KOPT-K1 (cell line): ENCODE measurements at regions not wholly inside any gene's neighbourhood (a gene's known extent, or its start where the extent isn't known, plus 50 kb on each side); places are given as distances from the start of the nearest gene placed in this dataset.

Experiments used
- H3K27ac ChIP-seq: fragments of 200-600 bp; sonication (generic); 2 replicates; pipeline ENCODE4 v1.5.1; 2016; ENCODE audit warnings: antibody characterized with exemption, mild to moderate bottlenecking, low read depth, low read length; ENCODE audit not compliant: poor library complexity, severe bottlenecking
- H3K36me3 ChIP-seq: fragments of 200-600 bp; sonication (generic); 2 replicates; pipeline ENCODE4 v1.5.1; 2017; ENCODE audit warnings: antibody characterized with exemption, mild to moderate bottlenecking, low read length, moderate library complexity; ENCODE audit not compliant: insufficient read depth
- H3K9me3 ChIP-seq: fragments of 200-600 bp; sonication (generic); 2 replicates; pipeline ENCODE4 v1.5.1; 2017; ENCODE audit warnings: antibody characterized with exemption, low read length, mild to moderate bottlenecking; ENCODE audit not compliant: insufficient read depth, poor library complexity, severe bottlenecking

DNA sequence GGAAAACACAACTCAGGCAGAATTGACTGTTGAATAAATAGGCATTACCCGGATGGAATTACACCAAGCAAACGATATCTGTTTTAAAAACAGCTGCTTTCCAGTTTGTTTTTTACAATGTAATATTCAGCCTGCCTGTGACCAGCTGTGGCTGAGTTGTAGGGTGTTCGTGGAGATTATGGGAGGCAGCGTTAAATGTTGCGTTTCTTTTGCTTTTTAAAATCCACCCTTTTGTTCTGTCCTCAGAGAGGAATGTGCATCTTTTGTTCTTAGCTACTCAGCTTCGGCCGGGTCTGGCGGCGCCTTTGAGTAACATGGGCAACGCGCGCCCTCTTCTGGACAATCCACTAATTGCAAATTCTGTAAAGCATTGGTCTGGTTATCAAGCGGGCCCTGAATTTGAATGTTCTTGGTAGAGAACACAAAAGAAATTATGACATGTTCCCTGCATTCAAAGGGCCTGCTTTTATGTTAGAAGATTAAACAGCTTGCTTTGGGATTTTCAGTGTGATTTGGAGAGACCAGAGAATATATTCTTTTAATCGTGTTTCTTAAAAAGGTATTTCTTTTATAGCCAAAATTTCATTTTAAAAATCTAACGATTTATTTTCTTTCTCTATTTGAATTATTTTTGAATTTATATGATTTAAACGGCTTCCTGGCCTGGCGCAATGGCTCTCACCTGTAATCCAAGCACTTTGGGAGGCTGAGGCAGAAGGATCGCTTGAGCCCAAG lies 76.3 kb upstream of the TRIM2 start:
- Histone ChIP-seq H3K36me3 (no peaks in the 10 kb centered on the region), H3K27ac (no peak overlapping the region), H3K9me3 (no peaks in the 10 kb centered on the region)

DNA sequence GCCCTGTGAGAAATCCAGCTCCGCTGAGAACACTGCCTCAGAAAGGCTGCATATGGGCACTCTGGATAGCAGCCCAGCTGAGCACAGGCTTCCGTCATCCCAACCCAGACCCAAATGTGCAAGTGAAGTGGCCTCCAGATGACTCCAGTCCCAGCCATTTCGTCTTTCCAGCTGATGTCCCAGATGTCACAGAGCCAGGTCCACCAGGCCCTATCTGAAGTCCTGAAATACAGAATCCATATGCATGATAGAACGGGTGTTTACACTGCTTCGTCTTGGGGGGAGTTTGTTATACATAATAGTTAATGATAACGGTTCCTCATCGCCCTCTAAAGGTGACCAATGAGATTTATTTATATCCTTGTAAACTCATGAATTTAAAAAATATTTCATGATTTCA lies 72.6 kb upstream of the TRIM2 start:
- Histone ChIP-seq H3K36me3 (no peaks in the 10 kb centered on the region), H3K27ac (no peak overlapping the region), H3K9me3 (no peaks in the 10 kb centered on the region)

DNA sequence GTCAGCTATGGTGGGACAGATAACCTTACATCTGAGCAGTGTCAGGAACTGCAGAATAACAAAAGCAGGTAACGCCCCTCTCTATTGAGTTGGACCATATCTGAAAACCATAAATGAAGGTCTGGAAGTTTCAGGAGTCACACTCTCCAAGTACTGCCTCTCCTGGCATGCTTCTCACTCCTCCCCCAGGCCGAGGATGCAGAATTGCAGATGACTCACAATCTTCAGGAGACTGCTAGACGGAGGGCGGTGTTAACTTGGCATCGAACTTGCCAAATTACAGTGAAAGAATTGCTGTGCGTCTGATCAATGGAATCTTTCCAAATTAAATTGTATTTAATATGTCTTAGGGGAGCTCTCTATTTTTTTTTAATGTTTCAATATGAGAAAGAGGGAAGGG lies 67.1 kb upstream of the TRIM2 start:
- Histone ChIP-seq H3K27ac (no peak overlapping the region), H3K9me3 (no peaks in the 10 kb centered on the region), H3K36me3 (no peaks in the 10 kb centered on the region)

DNA sequence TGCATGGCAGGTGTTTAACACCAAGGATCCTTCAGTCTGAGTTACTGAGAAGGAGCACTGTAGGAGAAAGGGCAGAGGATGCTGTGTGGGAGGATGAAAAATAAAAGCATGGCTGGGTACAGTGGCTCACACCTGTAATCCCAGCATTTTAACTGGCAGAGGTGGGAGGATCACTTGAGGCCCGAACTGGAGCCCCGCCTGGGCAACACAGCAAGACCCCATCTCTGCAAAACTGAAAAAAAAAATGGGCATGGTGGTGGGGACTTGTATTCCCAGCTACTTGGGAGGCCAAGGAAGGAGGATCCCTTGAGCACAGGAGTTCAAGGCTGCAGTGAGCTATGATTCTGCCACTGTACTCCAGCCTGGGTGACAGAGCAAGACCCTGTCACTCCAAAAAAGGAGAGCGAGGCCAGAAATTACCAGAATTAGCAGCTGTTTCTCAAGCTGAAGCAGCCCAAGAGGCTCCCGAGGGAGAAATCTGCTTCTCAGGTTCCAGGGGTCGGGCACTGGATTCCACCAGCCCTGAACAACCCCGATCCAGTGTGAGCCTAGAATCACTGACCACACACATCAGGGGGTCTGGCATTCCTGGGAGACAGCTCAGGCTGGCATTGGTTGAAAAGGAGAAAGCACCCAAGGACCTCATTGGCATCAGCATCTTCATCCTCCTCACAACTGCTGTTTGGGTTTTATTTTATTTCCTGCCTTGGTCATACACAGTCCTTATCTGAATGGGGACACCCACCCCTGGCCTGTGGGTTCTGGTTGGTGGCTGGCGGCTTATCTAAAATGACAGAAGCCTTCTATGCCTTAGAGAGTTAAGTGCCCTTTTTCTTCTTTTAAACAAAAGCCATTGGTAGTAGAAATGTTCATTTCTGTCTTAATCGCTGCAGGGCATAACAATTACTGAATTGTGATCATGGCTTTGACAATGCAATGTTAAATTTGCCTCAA lies 66.3 kb upstream of the TRIM2 start:
- H3K36me3 ChIP-seq, result no peaks in the 10 kb centered on the region
- H3K9me3 ChIP-seq, result no peaks in the 10 kb centered on the region
- no peak overlapping the region for H3K27ac ChIP-seq

DNA sequence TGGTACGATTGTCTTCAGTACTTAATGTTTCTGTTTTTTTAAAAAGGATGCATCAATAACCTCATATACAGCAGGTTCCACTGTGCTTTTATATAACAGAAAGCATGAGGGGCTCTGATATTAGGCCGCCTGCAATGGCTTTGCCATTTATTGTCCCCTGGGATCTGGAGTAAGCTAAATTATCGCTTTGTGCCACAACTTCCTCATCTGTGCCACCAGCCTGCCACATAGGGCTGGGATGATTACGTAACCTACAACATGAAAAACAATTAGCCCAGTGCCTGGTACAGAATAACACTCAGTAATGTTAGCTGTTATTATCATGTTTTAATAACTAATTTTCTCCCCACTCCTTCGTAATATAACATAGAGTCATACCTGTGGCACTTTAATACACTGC lies 65.5 kb upstream of the TRIM2 start:
- Histone ChIP-seq H3K36me3 (no peaks in the 10 kb centered on the region), H3K9me3 (no peaks in the 10 kb centered on the region), H3K27ac (no peak overlapping the region)

DNA sequence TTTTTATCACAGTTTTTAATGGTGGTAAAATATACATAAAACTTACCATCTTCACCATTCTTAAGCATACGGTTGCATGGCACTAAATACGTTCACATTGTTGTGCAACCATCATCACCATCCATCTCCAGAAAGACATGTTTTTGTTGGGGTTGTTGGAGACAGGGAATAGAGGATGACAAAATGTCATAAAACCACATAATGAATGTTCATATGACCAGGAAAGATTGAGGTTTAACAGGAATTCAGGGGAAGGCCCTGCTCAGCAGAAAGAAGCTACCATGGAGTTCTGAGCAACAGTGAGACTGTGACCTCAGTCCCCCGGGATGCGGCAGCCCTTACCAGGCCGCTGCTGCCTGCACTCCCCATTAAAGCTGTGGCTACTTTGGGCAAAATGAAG lies 63.9 kb upstream of the TRIM2 start:
- H3K36me3 ChIP-seq, result no peaks in the 10 kb centered on the region
- no peak overlapping the region for H3K27ac ChIP-seq
- no peaks in the 10 kb centered on the region for H3K9me3 ChIP-seq

DNA sequence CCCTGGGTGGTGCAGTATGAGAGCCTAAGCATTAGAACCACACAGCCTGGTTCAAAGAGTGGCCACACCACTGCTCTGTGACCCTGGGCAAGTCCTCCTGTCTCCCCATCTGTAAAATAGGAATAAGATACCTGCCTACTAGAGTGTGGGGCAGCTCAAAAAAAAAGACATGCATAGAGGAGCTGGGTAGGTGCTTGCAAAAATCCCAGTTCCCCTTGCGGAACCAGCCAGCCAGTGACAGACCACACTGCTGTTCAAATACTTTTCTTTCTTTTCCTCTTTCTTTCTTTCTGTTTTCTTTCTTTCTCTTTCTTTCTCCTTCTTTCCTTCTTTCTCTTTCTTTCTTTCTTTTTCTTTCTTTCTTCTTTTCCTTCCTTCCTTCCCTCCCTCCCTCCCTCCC lies 63.0 kb upstream of the TRIM2 start:
- H3K36me3 ChIP-seq, result no peaks in the 10 kb centered on the region

DNA sequence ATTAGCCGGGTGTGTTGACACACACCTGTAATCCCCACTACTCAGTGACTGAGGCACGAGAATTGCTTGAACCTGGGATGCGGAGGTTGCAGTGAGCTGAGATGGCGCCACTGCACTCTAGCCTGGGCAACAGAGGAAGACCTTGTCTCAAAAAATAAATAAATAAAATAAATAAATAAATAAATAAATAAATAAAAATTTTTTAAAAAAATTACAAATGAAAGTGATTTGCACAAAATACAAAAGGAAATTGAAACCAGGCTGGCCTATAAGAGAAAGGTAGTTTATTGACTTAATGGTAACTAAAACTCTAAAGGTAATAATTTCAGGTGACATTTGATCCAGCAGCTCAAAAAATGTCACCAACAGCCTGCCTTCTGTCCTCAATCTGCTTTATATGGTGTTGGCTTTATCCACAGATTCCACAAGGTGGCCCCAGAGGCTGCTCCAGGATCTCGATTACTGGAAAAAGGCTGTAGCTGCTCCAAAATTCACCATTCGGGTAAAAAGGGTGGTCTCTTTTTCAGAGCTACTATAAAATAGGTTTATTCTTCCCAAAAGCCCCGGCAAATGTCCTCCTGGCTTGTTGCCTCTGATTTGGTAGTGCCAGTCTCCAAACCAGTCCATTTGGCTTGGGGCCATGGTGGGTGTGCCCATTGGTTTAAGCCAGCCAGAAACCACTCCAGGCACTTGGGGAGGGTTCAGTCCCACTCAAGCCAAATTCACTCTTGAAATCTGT lies 61.4 kb upstream of the TRIM2 start:
- no peaks in the 10 kb centered on the region for H3K36me3 ChIP-seq
- H3K27ac ChIP-seq, result no peak overlapping the region
- H3K9me3 ChIP-seq, result no peaks in the 10 kb centered on the region

More for the DNA sequence above, 63.0 kb upstream of the TRIM2 start:
- H3K27ac ChIP-seq, result no peak overlapping the region
- no peaks in the 10 kb centered on the region for H3K9me3 ChIP-seq

DNA sequence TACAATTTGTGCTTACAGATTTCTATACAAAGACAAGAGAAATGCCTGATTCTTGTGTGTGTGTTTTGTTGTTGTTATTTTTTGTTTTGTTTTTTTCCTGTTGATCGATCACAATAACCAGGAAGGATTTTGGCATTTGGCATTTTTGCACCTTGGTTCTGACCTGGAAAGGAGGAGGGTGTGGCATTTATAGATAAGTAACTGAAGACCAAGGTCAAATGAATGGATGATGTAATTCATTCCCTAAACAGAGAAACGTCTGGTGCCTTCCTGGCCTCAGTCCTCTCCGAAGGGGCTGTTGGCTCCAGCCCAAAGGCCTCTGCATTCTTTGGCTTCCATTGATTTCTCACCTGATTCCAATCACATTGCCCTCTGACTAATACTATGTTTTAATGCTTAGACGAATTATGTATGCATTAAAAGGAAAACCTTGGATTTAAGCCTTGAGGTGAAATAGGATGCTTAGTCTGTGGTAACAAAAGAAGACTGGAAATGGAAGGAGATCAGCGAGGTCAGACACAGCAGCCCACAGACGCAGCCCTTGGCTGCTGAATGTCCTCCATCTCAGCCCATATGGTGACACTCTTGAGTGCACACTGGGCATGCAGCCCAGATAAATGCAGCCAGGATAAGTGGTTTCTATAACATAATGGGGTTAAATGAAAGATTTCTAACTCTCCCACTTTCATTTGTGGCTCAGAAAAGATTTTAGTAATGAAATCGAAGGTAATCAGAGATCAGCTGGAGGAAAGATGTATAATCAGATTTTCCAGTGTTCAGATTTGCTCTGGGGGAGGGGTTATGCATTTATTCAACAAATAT lies 60.5 kb upstream of the TRIM2 start:
- H3K36me3 ChIP-seq, result no peaks in the 10 kb centered on the region
- no peak overlapping the region for H3K27ac ChIP-seq
- H3K9me3 ChIP-seq, result no peaks in the 10 kb centered on the region

DNA sequence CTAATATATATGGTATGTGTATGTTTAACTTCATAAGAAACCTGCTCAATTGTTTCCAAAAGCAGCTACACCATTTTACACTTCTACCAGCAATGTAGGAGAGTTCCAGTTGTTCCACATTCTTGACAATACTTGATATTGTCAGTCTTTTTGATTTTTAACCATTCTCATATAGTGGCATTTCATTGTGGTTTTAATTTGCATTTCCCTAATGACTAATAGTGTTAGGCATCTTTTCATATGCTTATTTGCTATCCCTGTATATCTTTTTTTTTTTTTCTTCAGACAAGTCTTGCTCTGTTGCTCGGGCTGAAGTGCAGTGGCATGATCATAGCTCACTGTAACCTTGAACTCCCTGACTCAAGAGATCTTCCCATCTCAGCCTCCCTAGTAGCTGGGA lies 58.2 kb upstream of the TRIM2 start:
- Histone ChIP-seq H3K27ac (no peak overlapping the region), H3K36me3 (no peaks in the 10 kb centered on the region), H3K9me3 (no peaks in the 10 kb centered on the region)

DNA sequence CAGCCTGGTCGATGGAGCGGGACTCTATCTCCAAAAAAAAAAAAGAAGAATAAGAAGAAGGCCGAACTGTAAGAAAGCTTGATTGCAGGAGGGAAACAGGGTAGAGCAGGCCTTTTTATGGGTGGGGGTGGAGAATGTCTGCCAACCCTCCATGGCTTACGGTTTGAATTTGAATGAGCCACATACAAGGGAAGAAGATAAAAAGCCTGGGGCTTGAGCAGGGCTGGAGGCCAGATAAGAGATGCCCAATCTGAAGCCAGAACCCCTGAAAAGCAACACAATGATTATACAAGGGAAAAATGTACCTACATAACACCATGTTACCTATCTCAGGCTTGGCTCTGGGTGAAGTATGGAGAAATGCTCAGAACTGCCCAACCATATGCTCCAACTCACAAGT lies 57.3 kb upstream of the TRIM2 start:
- Histone ChIP-seq H3K9me3 (no peaks in the 10 kb centered on the region), H3K36me3 (no peaks in the 10 kb centered on the region), H3K27ac (no peak overlapping the region)

DNA sequence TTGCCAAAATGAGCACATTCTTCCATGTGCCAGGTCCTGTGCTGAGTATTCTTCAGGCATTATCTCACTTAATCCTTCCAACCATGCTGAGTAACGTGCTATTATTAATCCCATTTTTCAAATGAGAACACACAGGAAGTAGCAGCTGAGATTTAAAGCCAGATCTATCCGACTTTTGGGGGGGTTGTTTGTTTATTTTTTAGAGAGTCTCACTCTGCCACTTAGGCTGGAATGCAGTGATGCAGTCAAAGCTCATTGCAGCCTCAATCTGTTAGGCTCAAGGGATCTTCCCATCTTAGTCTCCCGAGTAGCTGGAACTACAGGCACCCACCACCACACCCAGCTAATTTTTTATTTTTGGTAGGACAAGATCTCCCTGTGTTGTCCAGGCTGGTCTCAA lies 55.5 kb upstream of the TRIM2 start:
- no peaks in the 10 kb centered on the region for H3K9me3 ChIP-seq
- H3K36me3 ChIP-seq, result no peaks in the 10 kb centered on the region
- H3K27ac ChIP-seq, result no peak overlapping the region

DNA sequence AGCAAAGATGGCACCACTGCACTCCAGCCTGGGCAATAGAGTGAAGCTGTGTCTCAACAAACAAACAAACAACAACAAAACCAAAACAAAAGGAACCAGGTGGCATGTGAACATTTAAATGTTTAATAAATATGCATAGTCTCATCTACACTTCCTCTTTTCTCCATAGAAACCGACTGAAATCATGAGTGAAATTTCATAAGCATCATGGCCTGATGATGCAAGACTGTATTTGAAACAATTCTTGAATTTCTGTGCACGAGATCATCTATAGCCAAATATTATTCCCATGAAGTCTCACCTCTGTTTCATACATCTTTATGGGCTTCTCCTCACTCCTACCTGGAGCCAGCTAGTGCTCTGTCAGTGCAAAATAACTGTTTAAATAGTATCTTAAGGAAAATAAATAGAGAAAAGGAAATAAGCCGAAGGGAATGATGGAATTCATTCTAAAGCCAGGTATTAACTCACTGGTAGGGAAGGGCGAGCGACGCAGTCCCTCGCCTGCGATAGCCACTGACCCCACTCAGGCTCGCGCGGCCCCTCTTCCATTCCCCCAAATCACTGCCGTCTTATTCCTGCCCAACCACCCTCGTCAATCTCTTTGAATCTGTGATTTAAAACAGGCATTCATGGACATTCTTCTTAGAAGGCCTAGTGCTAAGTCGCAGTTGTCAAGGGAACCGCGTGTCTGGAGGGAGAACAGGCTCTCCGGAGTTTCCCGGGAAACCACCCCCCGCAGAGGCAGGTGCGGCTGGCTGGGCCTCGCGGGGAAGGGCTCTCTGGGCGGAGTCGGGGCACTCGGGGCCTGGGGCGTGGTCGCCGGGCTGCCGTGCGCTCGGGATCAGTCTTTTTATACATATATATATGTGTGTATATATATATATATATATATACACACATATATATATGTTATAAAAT lies 52.4 kb upstream of the TRIM2 start:
- Histone ChIP-seq H3K36me3 (no peaks in the 10 kb centered on the region), H3K27ac (no peak overlapping the region), H3K9me3 (no peaks in the 10 kb centered on the region)
